ENCODE measurements at regions not wholly inside any gene's neighbourhood (a gene's known extent, or its start where the extent isn't known, plus 50 kb on each side); places are given as distances from the start of the nearest gene placed in this dataset.

GRCh38 chr1:208880433-208881100 lies 636.4 kb upstream of the PLXNA2 start:
- Mint-ChIP-seq H3K9me3 (peaks cover 27% of the 10 kb centered on the region), H3K27ac (no peak overlapping the region), H3K36me3 (ENCODE audit: low read depth) (no peaks in the 10 kb centered on the region), H3K4me1 (ENCODE audit: low read depth) (no peaks in the 10 kb centered on the region), H3K27me3 (ENCODE audit: insufficient read depth) (no peaks in the 10 kb centered on the region; the same call in 1 of the 2 replicates), H3K4me3 (no peak overlapping the region)
- no peak for DNase-seq
- TF ChIP-seq, protein P1, sequence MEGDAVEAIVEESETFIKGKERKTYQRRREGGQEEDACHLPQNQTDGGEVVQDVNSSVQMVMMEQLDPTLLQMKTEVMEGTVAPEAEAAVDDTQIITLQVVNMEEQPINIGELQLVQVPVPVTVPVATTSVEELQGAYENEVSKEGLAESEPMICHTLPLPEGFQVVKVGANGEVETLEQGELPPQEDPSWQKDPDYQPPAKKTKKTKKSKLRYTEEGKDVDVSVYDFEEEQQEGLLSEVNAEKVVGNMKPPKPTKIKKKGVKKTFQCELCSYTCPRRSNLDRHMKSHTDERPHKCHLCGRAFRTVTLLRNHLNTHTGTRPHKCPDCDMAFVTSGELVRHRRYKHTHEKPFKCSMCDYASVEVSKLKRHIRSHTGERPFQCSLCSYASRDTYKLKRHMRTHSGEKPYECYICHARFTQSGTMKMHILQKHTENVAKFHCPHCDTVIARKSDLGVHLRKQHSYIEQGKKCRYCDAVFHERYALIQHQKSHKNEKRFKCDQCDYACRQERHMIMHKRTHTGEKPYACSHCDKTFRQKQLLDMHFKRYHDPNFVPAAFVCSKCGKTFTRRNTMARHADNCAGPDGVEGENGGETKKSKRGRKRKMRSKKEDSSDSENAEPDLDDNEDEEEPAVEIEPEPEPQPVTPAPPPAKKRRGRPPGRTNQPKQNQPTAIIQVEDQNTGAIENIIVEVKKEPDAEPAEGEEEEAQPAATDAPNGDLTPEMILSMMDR (IDR thresholded peaks at IDR 0.05): no peak

DNA sequence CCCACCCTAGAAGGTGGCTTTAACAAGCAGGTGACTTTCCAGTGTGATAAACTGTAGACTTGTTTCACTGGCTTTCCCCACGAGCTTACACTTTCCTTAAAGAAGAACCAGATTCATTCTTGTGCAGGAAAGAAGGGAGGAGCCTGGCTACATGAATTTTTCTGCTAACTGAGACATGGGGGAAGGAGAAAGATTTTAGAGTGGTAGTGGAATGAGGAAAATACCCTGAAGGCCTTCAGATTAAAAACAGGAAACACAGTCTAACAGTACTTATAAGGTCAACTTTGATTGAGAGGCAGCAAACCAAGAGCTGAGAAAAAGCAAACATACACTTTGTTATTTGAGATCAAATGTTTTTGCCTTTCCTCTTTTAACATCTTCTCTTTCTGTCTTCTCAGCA lies 640.9 kb upstream of the PLXNA2 start:
- TF ChIP-seq, protein P1 (IDR thresholded peaks at IDR 0.05): no peak
- H3K27ac Mint-ChIP-seq: no peak overlapping the region
- no peaks in the 10 kb centered on the region for H3K4me1 Mint-ChIP-seq (ENCODE audit: low read depth)
- H3K36me3 Mint-ChIP-seq (ENCODE audit: low read depth): no peaks in the 10 kb centered on the region
- DNase-seq: no peak
- no peak overlapping the region for H3K4me3 Mint-ChIP-seq
- H3K27me3 Mint-ChIP-seq (ENCODE audit: insufficient read depth): no peaks in the 10 kb centered on the region; the same call in 1 of the 2 replicates
- H3K9me3 Mint-ChIP-seq: peaks cover 7% of the 10 kb centered on the region

DNA sequence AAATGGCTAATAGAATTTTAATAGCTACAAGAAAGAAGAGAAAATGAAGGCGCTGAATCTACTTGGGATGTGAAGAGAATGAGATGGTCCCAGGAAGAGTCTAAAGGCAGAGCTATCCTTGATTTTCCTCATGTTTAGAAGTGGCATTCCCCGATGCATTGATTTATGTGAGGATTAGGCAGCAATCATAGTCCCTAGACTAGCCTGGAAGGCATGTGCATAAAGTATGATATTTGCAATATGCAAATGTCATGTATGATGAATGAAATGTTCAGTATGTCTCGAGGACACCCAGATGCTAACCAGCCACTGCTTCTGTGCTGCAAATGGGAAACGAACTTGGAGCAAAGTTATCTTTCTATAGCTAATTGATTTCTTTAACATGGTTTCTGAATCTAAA lies 641.5 kb upstream of the PLXNA2 start:
- Mint-ChIP-seq H3K27me3 (ENCODE audit: insufficient read depth) (no peaks in the 10 kb centered on the region; the same call in 1 of the 2 replicates), H3K36me3 (ENCODE audit: low read depth) (no peaks in the 10 kb centered on the region), H3K27ac (no peak overlapping the region), H3K4me1 (ENCODE audit: low read depth) (no peaks in the 10 kb centered on the region), H3K4me3 (no peak overlapping the region), H3K9me3 (peaks cover 8% of the 10 kb centered on the region)
- TF ChIP-seq, protein P1 (IDR thresholded peaks at IDR 0.05): no peak
- DNase-seq: no peak

DNA sequence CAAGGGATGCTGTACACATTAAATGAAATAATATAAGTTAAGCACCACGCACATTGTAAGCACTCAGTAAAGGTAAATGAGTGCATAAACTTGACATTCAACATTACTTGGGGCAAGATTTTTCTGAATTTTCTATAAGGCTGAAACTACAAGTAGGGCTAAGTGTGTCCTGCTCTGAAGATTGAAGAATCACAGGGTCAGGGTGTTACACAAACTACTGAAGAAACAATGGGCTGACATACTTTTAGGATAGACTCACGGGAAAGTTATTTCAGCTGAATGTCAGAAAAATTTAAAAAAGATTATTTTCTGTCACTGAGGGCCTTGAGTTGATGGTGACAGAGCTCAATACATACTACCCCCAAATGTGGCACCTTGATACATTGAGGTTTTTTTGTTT lies 644.2 kb upstream of the PLXNA2 start:
- no peak overlapping the region for H3K27ac Mint-ChIP-seq
- no peak overlapping the region for H3K4me3 Mint-ChIP-seq
- peaks cover 19% of the 10 kb centered on the region for H3K9me3 Mint-ChIP-seq
- no peaks in the 10 kb centered on the region for H3K36me3 Mint-ChIP-seq (ENCODE audit: low read depth)
- DNase-seq: no peak
- H3K27me3 Mint-ChIP-seq (ENCODE audit: insufficient read depth): no peaks in the 10 kb centered on the region; the same call in 1 of the 2 replicates
- TF ChIP-seq, protein P1 (IDR thresholded peaks at IDR 0.05): no peak
- H3K4me1 Mint-ChIP-seq (ENCODE audit: low read depth): no peaks in the 10 kb centered on the region

DNA sequence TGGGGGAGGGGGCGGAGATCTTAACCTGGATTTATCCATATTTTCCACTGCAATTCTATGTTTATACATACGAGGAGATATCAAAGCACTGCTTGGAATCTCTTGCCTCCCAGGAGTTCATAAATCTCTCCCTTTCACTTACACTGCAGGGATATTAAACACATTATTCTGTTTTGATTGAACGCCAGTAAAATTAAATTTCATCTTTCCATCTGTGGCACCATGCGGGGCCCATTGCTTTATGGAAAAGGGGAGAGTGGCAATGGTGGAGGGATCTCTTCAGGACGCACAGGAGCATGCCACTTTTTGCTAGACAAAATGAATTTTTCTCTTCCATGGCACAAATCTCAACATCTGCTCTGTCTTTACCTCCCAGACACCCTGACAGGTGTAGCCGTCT lies 648.0 kb upstream of the PLXNA2 start:
- H3K4me1 Mint-ChIP-seq (ENCODE audit: low read depth): no peaks in the 10 kb centered on the region
- no peak overlapping the region for H3K27ac Mint-ChIP-seq
- H3K9me3 Mint-ChIP-seq: peaks cover 29% of the 10 kb centered on the region
- TF ChIP-seq, protein P1 (IDR thresholded peaks at IDR 0.05): no peak
- no peak overlapping the region for H3K4me3 Mint-ChIP-seq
- no peaks in the 10 kb centered on the region for H3K36me3 Mint-ChIP-seq (ENCODE audit: low read depth)
- H3K27me3 Mint-ChIP-seq (ENCODE audit: insufficient read depth): no peaks in the 10 kb centered on the region
- DNase-seq: no peak

Data from HFFc6 (cell line).